Liver (tissue), 8 donors: ENCODE measurements at regions not wholly inside any gene's neighbourhood (a gene's known extent, or its start where the extent isn't known, plus 50 kb on each side); places are given as distances from the start of the nearest gene placed in this dataset.

ENCODE experiments used
- DNase-seq: peaks from one replicate; pipeline ENCODE4 v3.0.0-alpha.2; 2017; ENCODE audit warnings: low spot score
- H3K27ac ChIP-seq, 2 donors: one replicate each; pipeline ENCODE4 v1.7.0; 2013; ENCODE audit warnings: inconsistent platforms in 2 of 2, low read length in 2 of 2, control low read depth in 1 of 2, low read depth in 1 of 2, mild to moderate bottlenecking in 1 of 2
- H3K27me3 ChIP-seq, 4 donors: one replicate each; pipeline versions ENCODE4 v1.6.1 to v1.7.0; 2013; ENCODE audit warnings: low read length in 3 of 4, inconsistent platforms in 1 of 4, mild to moderate bottlenecking in 1 of 4, moderate library complexity in 1 of 4; ENCODE audit not compliant: control insufficient read depth in 4 of 4, insufficient read depth in 4 of 4
- H3K36me3 ChIP-seq, 4 donors: one replicate each; pipeline versions ENCODE4 v1.6.1 to v1.7.0; 2013; ENCODE audit warnings: low read length in 3 of 4, mild to moderate bottlenecking in 3 of 4, low read depth in 1 of 4, moderate library complexity in 1 of 4; ENCODE audit not compliant: control insufficient read depth in 4 of 4, insufficient read depth in 3 of 4
- H3K4me1 ChIP-seq, 4 donors: one replicate each; pipeline versions ENCODE4 v1.6.1 to v1.7.0; 2013; ENCODE audit warnings: low read length in 3 of 4, mild to moderate bottlenecking in 3 of 4, moderate library complexity in 1 of 4; ENCODE audit not compliant: control insufficient read depth in 4 of 4, insufficient read depth in 4 of 4
- H3K4me3 ChIP-seq, 3 donors: one replicate each; pipeline versions ENCODE4 v1.6.1 to v1.7.0; 2013; ENCODE audit warnings: low read length in 3 of 3, control low read depth in 1 of 3, low read depth in 1 of 3, mild to moderate bottlenecking in 1 of 3
- H3K9ac ChIP-seq, 2 donors: one replicate each; pipeline ENCODE4 v1.7.0; 2013; ENCODE audit warnings: low read length in 2 of 2, mild to moderate bottlenecking in 2 of 2, moderate library complexity in 2 of 2, control low read depth in 1 of 2, low read depth in 1 of 2
- H3K9me3 ChIP-seq, 4 donors: one replicate each; pipeline versions ENCODE4 v1.6.1 to v1.7.0; 2013; ENCODE audit warnings: low read length in 3 of 4; ENCODE audit not compliant: control insufficient read depth in 4 of 4
- EGR1 ChIP-seq, 2 donors: IDR thresholded peaks; 2 replicates each; pipeline ENCODE4 v1.6.1; 2016 to 2018; ENCODE audit warnings: antibody characterized with exemption in 2 of 2, low read depth in 2 of 2
- FOXA1 ChIP-seq: IDR thresholded peaks from 2 replicates; pipeline ENCODE4 v1.6.1; 2016; ENCODE audit warnings: antibody characterized with exemption
- FOXA2 ChIP-seq: IDR thresholded peaks from 2 replicates; pipeline ENCODE4 v1.6.1; 2016; ENCODE audit warnings: antibody characterized with exemption
- GABPA ChIP-seq, 2 donors: IDR thresholded peaks in 1 of 2; conservative IDR thresholded peaks in 1 of 2; 2 replicates each; pipeline ENCODE4 v1.6.1; 2016; ENCODE audit warnings: antibody characterized with exemption in 2 of 2, mild to moderate bottlenecking in 1 of 2, moderate library complexity in 1 of 2
- HNF4A ChIP-seq, 2 donors: conservative IDR thresholded peaks; 2 replicates each; pipeline ENCODE4 v1.6.1; 2016; ENCODE audit warnings: antibody characterized with exemption in 2 of 2, mild to moderate bottlenecking in 2 of 2
- HNF4G ChIP-seq: IDR thresholded peaks from 2 replicates; pipeline ENCODE4 v1.6.1; 2016; ENCODE audit warnings: antibody characterized with exemption
- JUND ChIP-seq, 2 donors: IDR thresholded peaks; 2 replicates each; pipeline ENCODE4 v1.6.1; 2016; ENCODE audit warnings: antibody characterized with exemption in 2 of 2
- NR2F2 ChIP-seq: IDR thresholded peaks from 2 replicates; pipeline ENCODE4 v1.6.1; 2016; ENCODE audit warnings: antibody characterized with exemption
- RXRA ChIP-seq, 2 donors: IDR thresholded peaks; 2 replicates each; pipeline ENCODE4 v1.6.1; 2017 to 2018; ENCODE audit warnings: antibody characterized with exemption in 2 of 2, mild to moderate bottlenecking in 1 of 2
- SP1 ChIP-seq: IDR thresholded peaks from 2 replicates; pipeline ENCODE4 v1.6.1; 2018; ENCODE audit warnings: antibody characterized with exemption, mild to moderate bottlenecking
- TAF1 ChIP-seq: conservative IDR thresholded peaks from 2 replicates; pipeline ENCODE4 v1.6.1; 2016; ENCODE audit warnings: antibody characterized with exemption, mild to moderate bottlenecking
- YY1 ChIP-seq: IDR thresholded peaks from 2 replicates; pipeline ENCODE4 v1.6.1; 2016; ENCODE audit warnings: antibody characterized with exemption, mild to moderate bottlenecking
- WGBS: extraction: QIAGEN DNeasy Blood & Tissue Kit; methylation state at CpG from one replicate; pipeline ENCODE4 v1.1.7; 2013; 5-methylcytosine and 5-hydroxymethylcytosine counted together
- TF ChIP-seq, protein P1 (sequence below): IDR thresholded peaks from 2 replicates; pipeline ENCODE4 v1.6.1; 2016; ENCODE audit warnings: antibody characterized with exemption
- TF ChIP-seq, protein P2 (sequence below): IDR thresholded peaks from 2 replicates; pipeline ENCODE4 v1.6.1; 2016; ENCODE audit warnings: antibody characterized with exemption
- TF ChIP-seq, protein P3 (sequence below): IDR thresholded peaks from 2 replicates; pipeline ENCODE4 v1.6.1; 2016; ENCODE audit warnings: antibody characterized with exemption
- TF ChIP-seq, protein P4 (sequence below): IDR thresholded peaks from 2 replicates; pipeline ENCODE4 v1.6.1; 2016; ENCODE audit warnings: antibody characterized with exemption, mild to moderate bottlenecking
- TF ChIP-seq, protein P5 (sequence below): fragments of 150-350 bp; IDR thresholded peaks from 2 replicates; pipeline ENCODE4 v1.5.1; 2017; ENCODE audit warnings: improper control_type of control experiment, low read depth, low read length; ENCODE audit not compliant: missing input control
- donor health status: healthy.
- donor health status: healthy.
- donor health status: healthy.
- donor health status: healthy.
- donor health status: healthy.

DNA sequence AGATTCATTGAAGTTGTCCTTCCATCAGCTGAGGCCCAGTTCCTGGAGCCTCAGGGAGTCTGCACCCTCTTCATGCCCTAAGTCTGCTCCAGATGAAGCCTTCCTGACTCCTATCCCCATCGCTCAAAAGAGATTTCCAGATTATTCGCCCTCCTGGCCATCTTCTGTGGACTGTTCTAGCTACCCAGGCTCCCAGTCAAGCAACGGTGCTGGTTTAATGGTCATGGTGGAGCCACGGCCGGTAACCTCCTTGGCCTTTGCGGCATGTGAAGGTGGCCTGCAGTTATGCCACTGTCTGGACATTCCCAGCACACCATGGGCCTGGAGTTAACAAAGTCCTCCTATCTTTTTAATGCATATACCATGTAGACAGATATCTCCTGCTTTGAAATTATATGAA is 140.1 kb upstream of the ASB18 start:
- WGBS, result 96% methylated on average over 6 of the region's 6 CpGs
- Histone ChIP-seq H3K27ac (no peak overlapping the region), H3K27me3 (peaks cover 0 to 2% (median 0%) of the 10 kb centered on the region in 4 donors), H3K36me3 (no peaks in the 10 kb centered on the region), H3K4me3 (no peak overlapping the region), H3K9me3 (peaks cover 0 to 2% (median 0%) of the 10 kb centered on the region in 4 donors), H3K4me1 (no peaks in the 10 kb centered on the region), H3K9ac (no peak overlapping the region)
- DNase-seq, result no peak
- TF ChIP-seq NR2F2 (no peak), YY1 (no peak), GABPA (IDR thresholded peaks at IDR 0.05 in 1 of 2, conservative IDR thresholded peaks at IDR 0.05 in 1 of 2) (no peak), TAF1 (no peak), JUND (IDR thresholded peaks at IDR 0.05) (no peak), HNF4A (conservative IDR thresholded peaks at IDR 0.05) (no peak), FOXA1 (no peak), EGR1 (IDR thresholded peaks at IDR 0.05; ENCODE audit: low read depth in 2 of 2) (no peak), HNF4G (no peak), RXRA (IDR thresholded peaks at IDR 0.05) (no peak), SP1 (no peak)
- TF ChIP-seq, protein P1, sequence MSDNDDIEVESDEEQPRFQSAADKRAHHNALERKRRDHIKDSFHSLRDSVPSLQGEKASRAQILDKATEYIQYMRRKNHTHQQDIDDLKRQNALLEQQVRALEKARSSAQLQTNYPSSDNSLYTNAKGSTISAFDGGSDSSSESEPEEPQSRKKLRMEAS, result no peak
- TF ChIP-seq, protein P2, sequence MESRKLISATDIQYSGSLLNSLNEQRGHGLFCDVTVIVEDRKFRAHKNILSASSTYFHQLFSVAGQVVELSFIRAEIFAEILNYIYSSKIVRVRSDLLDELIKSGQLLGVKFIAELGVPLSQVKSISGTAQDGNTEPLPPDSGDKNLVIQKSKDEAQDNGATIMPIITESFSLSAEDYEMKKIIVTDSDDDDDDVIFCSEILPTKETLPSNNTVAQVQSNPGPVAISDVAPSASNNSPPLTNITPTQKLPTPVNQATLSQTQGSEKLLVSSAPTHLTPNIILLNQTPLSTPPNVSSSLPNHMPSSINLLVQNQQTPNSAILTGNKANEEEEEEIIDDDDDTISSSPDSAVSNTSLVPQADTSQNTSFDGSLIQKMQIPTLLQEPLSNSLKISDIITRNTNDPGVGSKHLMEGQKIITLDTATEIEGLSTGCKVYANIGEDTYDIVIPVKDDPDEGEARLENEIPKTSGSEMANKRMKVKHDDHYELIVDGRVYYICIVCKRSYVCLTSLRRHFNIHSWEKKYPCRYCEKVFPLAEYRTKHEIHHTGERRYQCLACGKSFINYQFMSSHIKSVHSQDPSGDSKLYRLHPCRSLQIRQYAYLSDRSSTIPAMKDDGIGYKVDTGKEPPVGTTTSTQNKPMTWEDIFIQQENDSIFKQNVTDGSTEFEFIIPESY, result no peak
- TF ChIP-seq, protein P3, sequence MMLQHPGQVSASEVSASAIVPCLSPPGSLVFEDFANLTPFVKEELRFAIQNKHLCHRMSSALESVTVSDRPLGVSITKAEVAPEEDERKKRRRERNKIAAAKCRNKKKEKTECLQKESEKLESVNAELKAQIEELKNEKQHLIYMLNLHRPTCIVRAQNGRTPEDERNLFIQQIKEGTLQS, result no peak
- TF ChIP-seq, protein P4, sequence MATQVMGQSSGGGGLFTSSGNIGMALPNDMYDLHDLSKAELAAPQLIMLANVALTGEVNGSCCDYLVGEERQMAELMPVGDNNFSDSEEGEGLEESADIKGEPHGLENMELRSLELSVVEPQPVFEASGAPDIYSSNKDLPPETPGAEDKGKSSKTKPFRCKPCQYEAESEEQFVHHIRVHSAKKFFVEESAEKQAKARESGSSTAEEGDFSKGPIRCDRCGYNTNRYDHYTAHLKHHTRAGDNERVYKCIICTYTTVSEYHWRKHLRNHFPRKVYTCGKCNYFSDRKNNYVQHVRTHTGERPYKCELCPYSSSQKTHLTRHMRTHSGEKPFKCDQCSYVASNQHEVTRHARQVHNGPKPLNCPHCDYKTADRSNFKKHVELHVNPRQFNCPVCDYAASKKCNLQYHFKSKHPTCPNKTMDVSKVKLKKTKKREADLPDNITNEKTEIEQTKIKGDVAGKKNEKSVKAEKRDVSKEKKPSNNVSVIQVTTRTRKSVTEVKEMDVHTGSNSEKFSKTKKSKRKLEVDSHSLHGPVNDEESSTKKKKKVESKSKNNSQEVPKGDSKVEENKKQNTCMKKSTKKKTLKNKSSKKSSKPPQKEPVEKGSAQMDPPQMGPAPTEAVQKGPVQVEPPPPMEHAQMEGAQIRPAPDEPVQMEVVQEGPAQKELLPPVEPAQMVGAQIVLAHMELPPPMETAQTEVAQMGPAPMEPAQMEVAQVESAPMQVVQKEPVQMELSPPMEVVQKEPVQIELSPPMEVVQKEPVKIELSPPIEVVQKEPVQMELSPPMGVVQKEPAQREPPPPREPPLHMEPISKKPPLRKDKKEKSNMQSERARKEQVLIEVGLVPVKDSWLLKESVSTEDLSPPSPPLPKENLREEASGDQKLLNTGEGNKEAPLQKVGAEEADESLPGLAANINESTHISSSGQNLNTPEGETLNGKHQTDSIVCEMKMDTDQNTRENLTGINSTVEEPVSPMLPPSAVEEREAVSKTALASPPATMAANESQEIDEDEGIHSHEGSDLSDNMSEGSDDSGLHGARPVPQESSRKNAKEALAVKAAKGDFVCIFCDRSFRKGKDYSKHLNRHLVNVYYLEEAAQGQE, result no peak

DNA sequence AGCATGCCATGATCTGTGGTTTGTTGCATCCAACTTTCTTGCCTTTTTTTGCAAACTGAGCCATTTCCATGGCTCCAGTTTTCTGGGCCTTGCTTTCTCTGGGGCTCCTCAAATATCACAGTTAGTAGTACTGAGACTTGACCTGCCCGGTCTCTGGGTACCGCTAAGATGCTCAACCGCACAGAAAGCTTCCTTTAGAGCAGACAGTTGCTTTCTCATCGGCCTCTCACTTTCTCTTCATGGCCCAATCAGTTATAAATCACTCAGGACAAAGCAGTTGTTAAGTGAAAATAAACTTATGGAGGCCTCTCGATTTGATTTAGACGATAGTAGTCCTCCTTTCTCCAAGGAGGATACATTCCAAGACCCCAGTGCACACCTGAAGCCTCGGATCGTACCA is 141.2 kb upstream of the ASB18 start:
- 93% methylated on average over 8 of the region's 8 CpGs for WGBS
- TF ChIP-seq JUND (IDR thresholded peaks at IDR 0.05), result no peak
- TF ChIP-seq GABPA (IDR thresholded peaks at IDR 0.05 in 1 of 2, conservative IDR thresholded peaks at IDR 0.05 in 1 of 2), result no peak
- TF ChIP-seq HNF4G, result no peak
- TF ChIP-seq, protein P5, sequence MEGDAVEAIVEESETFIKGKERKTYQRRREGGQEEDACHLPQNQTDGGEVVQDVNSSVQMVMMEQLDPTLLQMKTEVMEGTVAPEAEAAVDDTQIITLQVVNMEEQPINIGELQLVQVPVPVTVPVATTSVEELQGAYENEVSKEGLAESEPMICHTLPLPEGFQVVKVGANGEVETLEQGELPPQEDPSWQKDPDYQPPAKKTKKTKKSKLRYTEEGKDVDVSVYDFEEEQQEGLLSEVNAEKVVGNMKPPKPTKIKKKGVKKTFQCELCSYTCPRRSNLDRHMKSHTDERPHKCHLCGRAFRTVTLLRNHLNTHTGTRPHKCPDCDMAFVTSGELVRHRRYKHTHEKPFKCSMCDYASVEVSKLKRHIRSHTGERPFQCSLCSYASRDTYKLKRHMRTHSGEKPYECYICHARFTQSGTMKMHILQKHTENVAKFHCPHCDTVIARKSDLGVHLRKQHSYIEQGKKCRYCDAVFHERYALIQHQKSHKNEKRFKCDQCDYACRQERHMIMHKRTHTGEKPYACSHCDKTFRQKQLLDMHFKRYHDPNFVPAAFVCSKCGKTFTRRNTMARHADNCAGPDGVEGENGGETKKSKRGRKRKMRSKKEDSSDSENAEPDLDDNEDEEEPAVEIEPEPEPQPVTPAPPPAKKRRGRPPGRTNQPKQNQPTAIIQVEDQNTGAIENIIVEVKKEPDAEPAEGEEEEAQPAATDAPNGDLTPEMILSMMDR, result no peak
- no peak for TF ChIP-seq SP1
- no peak for TF ChIP-seq HNF4A (conservative IDR thresholded peaks at IDR 0.05)
- TF ChIP-seq YY1, result no peak
- TF ChIP-seq, protein P4, result no peak
- TF ChIP-seq FOXA2, result no peak
- no peak for TF ChIP-seq FOXA1
- TF ChIP-seq EGR1 (IDR thresholded peaks at IDR 0.05; ENCODE audit: low read depth in 2 of 2), result no peak
- no peak for TF ChIP-seq NR2F2
- TF ChIP-seq, protein P1, result no peak
- H3K27ac ChIP-seq, result no peak overlapping the region
- H3K4me3 ChIP-seq, result no peak overlapping the region
- no peak overlapping the region for H3K9ac ChIP-seq
- peaks cover 0 to 2% (median 0%) of the 10 kb centered on the region in 4 donors for H3K27me3 ChIP-seq
- peaks cover 0 to 2% (median 0%) of the 10 kb centered on the region in 4 donors for H3K9me3 ChIP-seq
- no peaks in the 10 kb centered on the region for H3K4me1 ChIP-seq
- no peak for DNase-seq
- H3K36me3 ChIP-seq, result no peaks in the 10 kb centered on the region
